ENCODE measurements at regions not wholly inside any gene's neighbourhood (a gene's known extent, or its start where the extent isn't known, plus 50 kb on each side); places are given as distances from the start of the nearest gene placed in this dataset.

- Histone ChIP-seq H3K36me3 (ENCODE audit: insufficient read depth, low read length) (no peaks in the 10 kb centered on the region), H3K9me2 (replicated peaks; ENCODE audit: low read depth, low read length) (no peaks in the 10 kb centered on the region), H3K27me3 (ENCODE audit: insufficient read depth, low read length, poor library complexity, severe bottlenecking) (no peaks in the 10 kb centered on the region), H3K9ac (ENCODE audit: low read depth, low read length, poor library complexity, severe bottlenecking) (no peak overlapping the region), H3K79me2 (ENCODE audit: insufficient read depth, low read length) (no peaks in the 10 kb centered on the region), H3K9me3 (ENCODE audit: insufficient read depth, low read depth, low read length) (no peaks in the 10 kb centered on the region), H4K20me1 (ENCODE audit: insufficient read depth, low read length, poor library complexity, severe bottlenecking) (no peaks in the 10 kb centered on the region), H2AFZ (ENCODE audit: low read length) (no peak overlapping the region), H3K4me1 (ENCODE audit: insufficient read depth, low read length, poor library complexity, severe bottlenecking) (peaks cover 81% of the 10 kb centered on the region), H3F3A (ENCODE audit: low read depth) (no peaks in the 10 kb centered on the region), H3K4me3 (ENCODE audit: low read length, poor library complexity, severe bottlenecking) (no peak overlapping the region), H3K4me2 (ENCODE audit: low read depth, low read length, poor library complexity, severe bottlenecking) (no peak overlapping the region)
- no peak for TF ChIP-seq EZH2phosphoT487 (IDR thresholded peaks at IDR 0.05; ENCODE audit: borderline replicate concordance)
- TF ChIP-seq, protein P1, sequence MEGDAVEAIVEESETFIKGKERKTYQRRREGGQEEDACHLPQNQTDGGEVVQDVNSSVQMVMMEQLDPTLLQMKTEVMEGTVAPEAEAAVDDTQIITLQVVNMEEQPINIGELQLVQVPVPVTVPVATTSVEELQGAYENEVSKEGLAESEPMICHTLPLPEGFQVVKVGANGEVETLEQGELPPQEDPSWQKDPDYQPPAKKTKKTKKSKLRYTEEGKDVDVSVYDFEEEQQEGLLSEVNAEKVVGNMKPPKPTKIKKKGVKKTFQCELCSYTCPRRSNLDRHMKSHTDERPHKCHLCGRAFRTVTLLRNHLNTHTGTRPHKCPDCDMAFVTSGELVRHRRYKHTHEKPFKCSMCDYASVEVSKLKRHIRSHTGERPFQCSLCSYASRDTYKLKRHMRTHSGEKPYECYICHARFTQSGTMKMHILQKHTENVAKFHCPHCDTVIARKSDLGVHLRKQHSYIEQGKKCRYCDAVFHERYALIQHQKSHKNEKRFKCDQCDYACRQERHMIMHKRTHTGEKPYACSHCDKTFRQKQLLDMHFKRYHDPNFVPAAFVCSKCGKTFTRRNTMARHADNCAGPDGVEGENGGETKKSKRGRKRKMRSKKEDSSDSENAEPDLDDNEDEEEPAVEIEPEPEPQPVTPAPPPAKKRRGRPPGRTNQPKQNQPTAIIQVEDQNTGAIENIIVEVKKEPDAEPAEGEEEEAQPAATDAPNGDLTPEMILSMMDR (conservative IDR thresholded peaks at IDR 0.05; ENCODE audit: low read length) = no peak
Measured at GRCh38 chr11:128326791-128327190, 260.6 kb downstream of the ETS1 start.

DNA sequence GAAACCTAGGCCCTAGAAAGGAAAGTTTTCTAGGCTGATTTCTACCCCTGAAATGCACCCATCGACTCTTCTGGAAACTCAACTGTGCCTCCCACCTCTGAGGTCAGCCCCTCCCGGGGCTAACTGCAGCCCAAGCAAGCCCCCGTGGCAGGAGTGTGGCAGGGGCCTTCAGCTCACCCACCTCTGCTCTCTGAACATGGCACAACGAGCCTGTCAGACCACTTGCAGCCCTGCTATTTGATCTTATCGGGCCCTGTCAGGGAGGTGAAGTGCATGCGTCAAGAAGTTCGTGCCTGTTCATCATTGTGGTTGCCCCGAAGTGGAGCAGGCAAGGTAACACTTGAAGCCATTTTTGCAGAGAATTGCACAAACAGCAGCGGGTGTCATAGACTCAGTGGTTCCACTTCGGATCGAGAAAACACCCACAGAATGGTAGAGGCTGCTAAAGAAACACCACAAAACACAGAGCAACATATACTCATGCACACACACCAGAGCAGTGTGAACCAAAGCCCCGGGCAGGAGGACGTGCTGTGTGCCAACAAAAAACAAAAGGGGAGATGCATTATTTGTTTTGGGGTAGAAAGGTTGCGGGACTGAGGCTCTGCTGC is 262.7 kb downstream of the ETS1 start:
- Histone ChIP-seq H3K9ac (ENCODE audit: low read depth, low read length, poor library complexity, severe bottlenecking) (peak overlapping the region; percentile 49), H3K4me2 (ENCODE audit: low read depth, low read length, poor library complexity, severe bottlenecking) (peak overlapping the region; percentile 51)
- TF ChIP-seq, protein P1 (conservative IDR thresholded peaks at IDR 0.05; ENCODE audit: low read length) = no peak
- TF ChIP-seq EZH2phosphoT487 (IDR thresholded peaks at IDR 0.05; ENCODE audit: borderline replicate concordance) = no peak

GRCh38 chr11:128324051-128324481 is 263.3 kb downstream of the ETS1 start:
- no peaks in the 10 kb centered on the region for H3K36me3 ChIP-seq (ENCODE audit: insufficient read depth, low read length)
- no peaks in the 10 kb centered on the region for H3K79me2 ChIP-seq (ENCODE audit: insufficient read depth, low read length)
- no peaks in the 10 kb centered on the region for H3F3A ChIP-seq (ENCODE audit: low read depth)
- no peaks in the 10 kb centered on the region for H3K27me3 ChIP-seq (ENCODE audit: insufficient read depth, low read length, poor library complexity, severe bottlenecking)
- peaks cover 59% of the 10 kb centered on the region for H3K4me1 ChIP-seq (ENCODE audit: insufficient read depth, low read length, poor library complexity, severe bottlenecking)
- peak overlapping the region; percentile 49 for H3K9ac ChIP-seq (ENCODE audit: low read depth, low read length, poor library complexity, severe bottlenecking)
- H2AFZ ChIP-seq (ENCODE audit: low read length) = peak overlapping the region; percentile 69
- H4K20me1 ChIP-seq (ENCODE audit: insufficient read depth, low read length, poor library complexity, severe bottlenecking) = no peaks in the 10 kb centered on the region
- TF ChIP-seq EZH2phosphoT487 (IDR thresholded peaks at IDR 0.05; ENCODE audit: borderline replicate concordance) = no peak
- TF ChIP-seq, protein P1 (conservative IDR thresholded peaks at IDR 0.05; ENCODE audit: low read length) = no peak
- no peaks in the 10 kb centered on the region for H3K9me2 ChIP-seq (replicated peaks; ENCODE audit: low read depth, low read length)
- H3K4me3 ChIP-seq (ENCODE audit: low read length, poor library complexity, severe bottlenecking) = peak overlapping the region; percentile 1
- peak overlapping the region; percentile 51 for H3K4me2 ChIP-seq (ENCODE audit: low read depth, low read length, poor library complexity, severe bottlenecking)
- no peaks in the 10 kb centered on the region for H3K9me3 ChIP-seq (ENCODE audit: insufficient read depth, low read depth, low read length)

More for the DNA sequence above, 262.7 kb downstream of the ETS1 start:
- no peaks in the 10 kb centered on the region for H3K9me2 ChIP-seq (replicated peaks; ENCODE audit: low read depth, low read length)
- H3K36me3 ChIP-seq (ENCODE audit: insufficient read depth, low read length) = no peaks in the 10 kb centered on the region
- H4K20me1 ChIP-seq (ENCODE audit: insufficient read depth, low read length, poor library complexity, severe bottlenecking) = no peaks in the 10 kb centered on the region
- no peaks in the 10 kb centered on the region for H3K9me3 ChIP-seq (ENCODE audit: insufficient read depth, low read depth, low read length)
- H3K27me3 ChIP-seq (ENCODE audit: insufficient read depth, low read length, poor library complexity, severe bottlenecking) = no peaks in the 10 kb centered on the region
- peak overlapping the region; percentile 69 for H2AFZ ChIP-seq (ENCODE audit: low read length)
- H3F3A ChIP-seq (ENCODE audit: low read depth) = no peaks in the 10 kb centered on the region
- H3K4me3 ChIP-seq (ENCODE audit: low read length, poor library complexity, severe bottlenecking) = peak overlapping the region; percentile 1
- peaks cover 61% of the 10 kb centered on the region for H3K4me1 ChIP-seq (ENCODE audit: insufficient read depth, low read length, poor library complexity, severe bottlenecking)
- H3K79me2 ChIP-seq (ENCODE audit: insufficient read depth, low read length) = no peaks in the 10 kb centered on the region
